ENCODE measurements at regions not wholly inside any gene's neighbourhood (a gene's known extent, or its start where the extent isn't known, plus 50 kb on each side); places are given as distances from the start of the nearest gene placed in this dataset.

DNA sequence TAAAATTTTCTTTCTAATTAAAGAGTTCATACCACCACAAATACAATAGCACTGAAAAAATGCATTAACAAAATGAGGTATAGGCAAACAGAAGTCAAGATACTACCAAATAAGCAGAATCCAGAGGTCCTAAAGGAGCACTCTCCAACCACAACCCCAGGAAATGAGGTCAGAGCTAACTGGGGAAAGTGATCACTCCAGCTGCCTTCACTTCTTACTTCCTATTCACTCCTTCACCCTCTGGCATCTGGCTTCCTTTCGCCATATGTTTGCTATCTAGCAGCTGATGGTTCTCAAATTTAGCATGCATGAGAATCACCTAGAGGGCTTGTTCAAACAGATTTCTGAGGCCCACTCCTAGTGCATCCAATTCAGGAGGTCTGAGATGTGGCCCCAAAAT, 212.6 kb upstream of the ACVR2A start:
- Histone ChIP-seq H3K4me3 (ENCODE audit: low read depth in 2 of 2, low read length in 2 of 2) (no peak overlapping the region), H3K27ac (ENCODE audit: low read length) (no peak overlapping the region), H3K27me3 (ENCODE audit: control insufficient read depth, insufficient read depth, low read length) (no peaks in the 10 kb centered on the region), H3K4me1 (ENCODE audit: control insufficient read depth, insufficient read depth, low read length) (no peaks in the 10 kb centered on the region), H3K9me3 (ENCODE audit: control insufficient read depth, insufficient read depth, low read depth, low read length) (no peaks in the 10 kb centered on the region), H3K36me3 (ENCODE audit: control insufficient read depth, insufficient read depth, low read length) (no peaks in the 10 kb centered on the region)
- intact Hi-C loops (cut with micrococcal nuclease; ENCODE audit: unreplicated experiment) (no loop called here), in situ Hi-C loops (cut with HindIII; ENCODE audit: low pct_unique_long_range_greater_than_20kb, low sequenced_read_pairs) (no loop called here)
- no TSS peak for BruUV-seq (replicated peaks)
- no peak for ATAC-seq
- DNase-seq (ENCODE audit: low read depth, low spot score) = no peak
- TF ChIP-seq TCF7L2 (IDR thresholded peaks at IDR 0.05; ENCODE audit: low read depth, low read length) (no peak), POLR2AphosphoS5 (IDR thresholded peaks at IDR 0.05; ENCODE audit: low read depth, low read length) (no peak), SIN3A (IDR thresholded peaks at IDR 0.05; ENCODE audit: borderline replicate concordance, insufficient read depth, low read depth, low read length) (no peak)
- TF ChIP-seq, protein P1, sequence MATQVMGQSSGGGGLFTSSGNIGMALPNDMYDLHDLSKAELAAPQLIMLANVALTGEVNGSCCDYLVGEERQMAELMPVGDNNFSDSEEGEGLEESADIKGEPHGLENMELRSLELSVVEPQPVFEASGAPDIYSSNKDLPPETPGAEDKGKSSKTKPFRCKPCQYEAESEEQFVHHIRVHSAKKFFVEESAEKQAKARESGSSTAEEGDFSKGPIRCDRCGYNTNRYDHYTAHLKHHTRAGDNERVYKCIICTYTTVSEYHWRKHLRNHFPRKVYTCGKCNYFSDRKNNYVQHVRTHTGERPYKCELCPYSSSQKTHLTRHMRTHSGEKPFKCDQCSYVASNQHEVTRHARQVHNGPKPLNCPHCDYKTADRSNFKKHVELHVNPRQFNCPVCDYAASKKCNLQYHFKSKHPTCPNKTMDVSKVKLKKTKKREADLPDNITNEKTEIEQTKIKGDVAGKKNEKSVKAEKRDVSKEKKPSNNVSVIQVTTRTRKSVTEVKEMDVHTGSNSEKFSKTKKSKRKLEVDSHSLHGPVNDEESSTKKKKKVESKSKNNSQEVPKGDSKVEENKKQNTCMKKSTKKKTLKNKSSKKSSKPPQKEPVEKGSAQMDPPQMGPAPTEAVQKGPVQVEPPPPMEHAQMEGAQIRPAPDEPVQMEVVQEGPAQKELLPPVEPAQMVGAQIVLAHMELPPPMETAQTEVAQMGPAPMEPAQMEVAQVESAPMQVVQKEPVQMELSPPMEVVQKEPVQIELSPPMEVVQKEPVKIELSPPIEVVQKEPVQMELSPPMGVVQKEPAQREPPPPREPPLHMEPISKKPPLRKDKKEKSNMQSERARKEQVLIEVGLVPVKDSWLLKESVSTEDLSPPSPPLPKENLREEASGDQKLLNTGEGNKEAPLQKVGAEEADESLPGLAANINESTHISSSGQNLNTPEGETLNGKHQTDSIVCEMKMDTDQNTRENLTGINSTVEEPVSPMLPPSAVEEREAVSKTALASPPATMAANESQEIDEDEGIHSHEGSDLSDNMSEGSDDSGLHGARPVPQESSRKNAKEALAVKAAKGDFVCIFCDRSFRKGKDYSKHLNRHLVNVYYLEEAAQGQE (IDR thresholded peaks at IDR 0.05; ENCODE audit: insufficient read depth in 1 of 2, low read depth in 2 of 2, low read length in 1 of 2) = no peak
- TF ChIP-seq, protein P2, sequence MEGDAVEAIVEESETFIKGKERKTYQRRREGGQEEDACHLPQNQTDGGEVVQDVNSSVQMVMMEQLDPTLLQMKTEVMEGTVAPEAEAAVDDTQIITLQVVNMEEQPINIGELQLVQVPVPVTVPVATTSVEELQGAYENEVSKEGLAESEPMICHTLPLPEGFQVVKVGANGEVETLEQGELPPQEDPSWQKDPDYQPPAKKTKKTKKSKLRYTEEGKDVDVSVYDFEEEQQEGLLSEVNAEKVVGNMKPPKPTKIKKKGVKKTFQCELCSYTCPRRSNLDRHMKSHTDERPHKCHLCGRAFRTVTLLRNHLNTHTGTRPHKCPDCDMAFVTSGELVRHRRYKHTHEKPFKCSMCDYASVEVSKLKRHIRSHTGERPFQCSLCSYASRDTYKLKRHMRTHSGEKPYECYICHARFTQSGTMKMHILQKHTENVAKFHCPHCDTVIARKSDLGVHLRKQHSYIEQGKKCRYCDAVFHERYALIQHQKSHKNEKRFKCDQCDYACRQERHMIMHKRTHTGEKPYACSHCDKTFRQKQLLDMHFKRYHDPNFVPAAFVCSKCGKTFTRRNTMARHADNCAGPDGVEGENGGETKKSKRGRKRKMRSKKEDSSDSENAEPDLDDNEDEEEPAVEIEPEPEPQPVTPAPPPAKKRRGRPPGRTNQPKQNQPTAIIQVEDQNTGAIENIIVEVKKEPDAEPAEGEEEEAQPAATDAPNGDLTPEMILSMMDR (IDR thresholded peaks at IDR 0.05) = no peak
- POLR2A ChIA-PET = no interaction called here
- CTCF ChIA-PET = no interaction called here

DNA sequence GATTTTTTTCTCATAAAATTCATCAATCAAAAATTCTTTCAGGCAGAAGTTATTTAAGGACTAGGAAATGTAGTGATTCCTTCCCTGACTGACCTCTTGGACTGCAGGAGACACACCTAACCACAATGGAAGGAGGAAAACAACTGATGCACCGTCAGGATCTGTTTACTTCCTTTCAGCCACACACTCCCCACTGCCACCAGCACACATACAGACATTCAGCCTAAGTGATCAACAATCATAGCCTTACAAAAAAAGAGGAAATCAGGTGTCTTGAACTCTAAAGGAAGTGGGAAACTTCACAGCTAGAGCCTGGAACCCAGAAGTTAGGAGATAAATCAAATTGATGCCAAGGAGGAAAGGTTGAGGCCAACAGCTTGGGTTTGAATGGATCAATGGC, 213.5 kb upstream of the ACVR2A start:
- ATAC-seq (no peak), DNase-seq (ENCODE audit: low read depth, low spot score) (no peak)
- POLR2A ChIA-PET = no interaction called here
- no peaks in the 10 kb centered on the region for H3K27me3 ChIP-seq (ENCODE audit: control insufficient read depth, insufficient read depth, low read length)
- in situ Hi-C loops (cut with HindIII; ENCODE audit: low pct_unique_long_range_greater_than_20kb, low sequenced_read_pairs) = no loop called here
- CTCF ChIA-PET = no interaction called here
- H3K36me3 ChIP-seq (ENCODE audit: control insufficient read depth, insufficient read depth, low read length) = no peaks in the 10 kb centered on the region
- H3K4me1 ChIP-seq (ENCODE audit: control insufficient read depth, insufficient read depth, low read length) = no peaks in the 10 kb centered on the region
- no TSS peak for BruUV-seq (replicated peaks)
- no peak overlapping the region for H3K4me3 ChIP-seq (ENCODE audit: low read depth in 2 of 2, low read length in 2 of 2)
- TF ChIP-seq, protein P2 (IDR thresholded peaks at IDR 0.05) = no peak
- TF ChIP-seq POLR2AphosphoS5 (IDR thresholded peaks at IDR 0.05; ENCODE audit: low read depth, low read length) (no peak), TCF7L2 (IDR thresholded peaks at IDR 0.05; ENCODE audit: low read depth, low read length) (no peak), SIN3A (IDR thresholded peaks at IDR 0.05; ENCODE audit: borderline replicate concordance, insufficient read depth, low read depth, low read length) (no peak)
- TF ChIP-seq, protein P1 (IDR thresholded peaks at IDR 0.05; ENCODE audit: insufficient read depth in 1 of 2, low read depth in 2 of 2, low read length in 1 of 2) = no peak
- H3K9me3 ChIP-seq (ENCODE audit: control insufficient read depth, insufficient read depth, low read depth, low read length) = no peaks in the 10 kb centered on the region
- H3K27ac ChIP-seq (ENCODE audit: low read length) = no peak overlapping the region
- intact Hi-C loops (cut with micrococcal nuclease; ENCODE audit: unreplicated experiment) = no loop called here
